Esophagus squamous epithelium (tissue), 4 donors: ENCODE measurements at regions not wholly inside any gene's neighbourhood (a gene's known extent, or its start where the extent isn't known, plus 50 kb on each side); places are given as distances from the start of the nearest gene placed in this dataset.

Source experiments
- POLR2A ChIP-seq, 4 donors: fragments of 450-650 bp; IDR thresholded peaks; one replicate each; pipeline ENCODE4 v1.6.1; 2017; ENCODE audit warnings: antibody characterized with exemption in 4 of 4, mild to moderate bottlenecking in 4 of 4, moderate library complexity in 3 of 4
- TF ChIP-seq, protein P1 (sequence below), 6 experiments: fragments of 450-650 bp in 4 of 6; fragments of 200-600 bp in 2 of 6; sonication (generic) in 2 of 6; IDR thresholded peaks; one replicate each; pipeline ENCODE4 v1.5.1; 2016 to 2019; ENCODE audit warnings: antibody characterized with exemption in 6 of 6, mild to moderate bottlenecking in 4 of 6, moderate library complexity in 4 of 6

DNA sequence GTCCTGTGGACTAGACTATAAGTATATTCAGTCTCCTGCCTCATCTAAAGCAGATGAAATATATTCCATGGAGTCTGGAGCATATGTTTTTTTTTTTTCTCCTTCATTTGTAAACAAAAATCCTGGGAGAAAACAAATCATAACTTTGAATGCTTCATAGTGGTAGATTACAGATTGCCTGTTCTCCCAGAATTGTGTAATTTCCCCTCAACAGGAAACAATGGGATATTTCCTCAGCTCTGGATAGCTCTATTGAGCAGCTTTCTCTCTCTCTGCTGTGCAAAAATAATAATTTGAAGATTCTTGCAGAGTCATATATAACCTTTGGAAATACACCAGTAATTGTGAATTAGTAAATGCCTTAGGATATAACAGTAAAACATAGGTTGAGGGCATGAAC is 1406.6 kb upstream of the ACVR2A start:
- TF ChIP-seq, protein P1, sequence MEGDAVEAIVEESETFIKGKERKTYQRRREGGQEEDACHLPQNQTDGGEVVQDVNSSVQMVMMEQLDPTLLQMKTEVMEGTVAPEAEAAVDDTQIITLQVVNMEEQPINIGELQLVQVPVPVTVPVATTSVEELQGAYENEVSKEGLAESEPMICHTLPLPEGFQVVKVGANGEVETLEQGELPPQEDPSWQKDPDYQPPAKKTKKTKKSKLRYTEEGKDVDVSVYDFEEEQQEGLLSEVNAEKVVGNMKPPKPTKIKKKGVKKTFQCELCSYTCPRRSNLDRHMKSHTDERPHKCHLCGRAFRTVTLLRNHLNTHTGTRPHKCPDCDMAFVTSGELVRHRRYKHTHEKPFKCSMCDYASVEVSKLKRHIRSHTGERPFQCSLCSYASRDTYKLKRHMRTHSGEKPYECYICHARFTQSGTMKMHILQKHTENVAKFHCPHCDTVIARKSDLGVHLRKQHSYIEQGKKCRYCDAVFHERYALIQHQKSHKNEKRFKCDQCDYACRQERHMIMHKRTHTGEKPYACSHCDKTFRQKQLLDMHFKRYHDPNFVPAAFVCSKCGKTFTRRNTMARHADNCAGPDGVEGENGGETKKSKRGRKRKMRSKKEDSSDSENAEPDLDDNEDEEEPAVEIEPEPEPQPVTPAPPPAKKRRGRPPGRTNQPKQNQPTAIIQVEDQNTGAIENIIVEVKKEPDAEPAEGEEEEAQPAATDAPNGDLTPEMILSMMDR (IDR thresholded peaks at IDR 0.05), result no peak
- no peak for TF ChIP-seq POLR2A (IDR thresholded peaks at IDR 0.05)
